HG02884 (cell line): ENCODE measurements at regions not wholly inside any gene's neighbourhood (a gene's known extent, or its start where the extent isn't known, plus 50 kb on each side); places are given as distances from the start of the nearest gene placed in this dataset.
"Not testable (repeated sequence)": the region's sequence is repeated elsewhere in the genome, so short reads cannot be mapped to it uniquely, and the experiment has no call there.

Experiments used
- ATAC-seq: cut with Tn5 transposase; IDR thresholded peaks from one replicate; pipeline ENCODE4 v1.9.1; 2021; ENCODE audit warnings: mild to moderate bottlenecking, moderate library complexity; ENCODE audit not compliant: unreplicated experiment

DNA sequence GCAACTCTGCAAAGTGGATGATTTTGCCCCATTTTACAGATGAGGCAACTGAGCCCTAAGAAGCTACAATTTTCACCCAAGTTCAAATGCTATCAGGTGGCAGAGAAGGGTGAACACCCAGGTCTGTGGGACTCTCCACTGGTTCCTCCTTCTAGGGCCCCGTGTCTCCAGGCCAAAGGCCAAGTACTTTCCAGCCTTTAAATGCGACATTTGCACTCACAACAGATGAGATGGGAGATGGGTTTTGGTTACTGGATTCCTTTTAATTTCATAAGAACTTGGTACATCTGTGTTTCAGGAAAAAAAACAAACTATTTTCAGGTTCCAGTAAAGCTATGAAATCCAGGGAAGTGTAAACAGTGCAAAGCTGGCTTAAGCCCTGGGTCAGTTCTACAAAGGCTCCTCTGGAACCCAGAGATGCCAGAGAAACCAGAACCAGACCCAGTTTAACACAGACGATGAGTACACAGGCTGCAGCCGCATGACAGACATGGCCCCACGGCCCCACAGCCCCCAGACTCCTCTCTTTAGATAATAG is 361.7 kb downstream of the ANAPC1 start:
- no peak for ATAC-seq

- no peak for ATAC-seq
These were observed 361.0 kb downstream of the ANAPC1 start for GRCh38 chr2:111523009-111523408.

DNA sequence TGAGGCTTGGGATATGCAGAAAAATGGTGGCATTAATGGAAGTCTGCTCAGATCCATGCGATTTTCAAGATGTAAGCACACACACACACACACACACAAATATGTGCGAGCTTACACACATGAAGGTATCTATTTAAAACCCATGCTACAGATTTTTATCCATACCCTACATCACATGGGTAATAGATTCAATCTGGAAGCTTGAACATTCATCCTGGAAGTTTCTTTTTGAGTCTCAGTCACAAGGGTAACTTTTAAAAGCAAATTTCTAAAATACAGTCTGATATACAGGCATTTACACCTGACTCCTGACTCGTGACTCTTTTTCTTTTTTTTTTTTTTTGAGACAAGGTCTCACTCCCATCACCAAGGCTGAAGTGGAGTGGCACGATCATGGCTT is 359.0 kb downstream of the ANAPC1 start:
- not testable (repeated sequence) for ATAC-seq

DNA sequence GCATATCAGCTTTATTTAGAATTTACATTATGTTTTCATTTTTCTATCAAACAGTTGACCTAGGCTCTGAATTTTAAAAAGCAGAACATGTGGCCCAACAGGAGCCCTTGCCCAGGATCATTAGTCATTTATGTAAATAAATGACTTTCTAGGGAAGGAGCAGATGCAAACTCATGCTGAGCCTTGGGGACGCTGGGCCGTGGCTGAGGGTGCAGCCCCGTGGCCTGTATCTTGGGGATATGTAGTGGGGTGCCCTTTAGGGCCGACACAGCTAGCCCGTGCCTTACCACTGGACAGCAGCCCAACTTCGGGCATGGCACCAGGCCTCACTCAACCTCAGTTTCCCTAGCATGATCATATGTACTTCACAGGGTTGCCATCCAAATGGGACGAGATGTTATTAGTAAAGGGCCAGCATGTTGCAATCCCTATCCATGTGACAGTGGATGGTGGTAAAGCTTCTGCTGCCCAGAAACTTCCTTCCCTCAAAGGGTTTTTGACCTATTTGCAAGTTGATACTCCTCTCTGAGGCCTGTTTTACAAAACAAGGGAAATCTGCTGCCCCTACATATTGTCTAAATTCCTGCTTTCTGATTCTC is 357.9 kb downstream of the ANAPC1 start:
- ATAC-seq = not testable (repeated sequence)

DNA sequence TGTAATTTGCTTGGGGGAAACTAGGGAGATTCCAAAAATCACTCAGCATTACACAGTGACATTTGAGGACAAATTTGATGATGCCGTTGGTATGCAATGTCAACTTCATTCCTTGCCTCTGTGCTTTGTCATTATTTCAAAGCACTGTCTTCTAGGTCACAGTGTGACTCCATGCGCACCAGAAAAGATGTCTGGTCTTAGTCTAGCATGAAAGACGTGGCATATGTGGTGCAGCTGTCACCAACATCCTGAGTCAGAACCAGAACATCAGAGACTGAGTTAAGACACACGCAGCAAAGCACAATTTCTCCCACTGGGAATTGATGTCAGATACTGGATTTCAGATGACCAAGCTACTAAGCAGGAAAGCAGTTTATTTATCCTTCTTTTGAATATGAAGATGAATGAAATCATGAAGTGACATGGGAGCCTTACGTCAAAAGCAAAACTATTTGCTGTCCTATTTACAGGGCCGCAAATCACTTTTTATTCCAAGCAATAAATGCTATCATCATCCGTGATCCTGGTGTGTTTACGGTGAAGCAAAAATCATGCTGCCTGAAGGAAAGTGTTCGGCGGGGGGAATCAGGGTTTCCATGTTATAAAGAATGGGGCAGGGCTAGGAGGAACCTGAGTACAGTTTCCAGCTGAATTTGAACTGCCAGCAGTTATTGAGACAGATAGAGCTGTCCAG is 356.1 kb downstream of the ANAPC1 start:
- not testable (repeated sequence) for ATAC-seq

- ATAC-seq = not testable (repeated sequence)
These were observed 355.0 kb downstream of the ANAPC1 start for GRCh38 chr2:111529022-111529421.

GRCh38 chr2:111530239-111530965 is 353.6 kb downstream of the ANAPC1 start:
- not testable (repeated sequence) for ATAC-seq

DNA sequence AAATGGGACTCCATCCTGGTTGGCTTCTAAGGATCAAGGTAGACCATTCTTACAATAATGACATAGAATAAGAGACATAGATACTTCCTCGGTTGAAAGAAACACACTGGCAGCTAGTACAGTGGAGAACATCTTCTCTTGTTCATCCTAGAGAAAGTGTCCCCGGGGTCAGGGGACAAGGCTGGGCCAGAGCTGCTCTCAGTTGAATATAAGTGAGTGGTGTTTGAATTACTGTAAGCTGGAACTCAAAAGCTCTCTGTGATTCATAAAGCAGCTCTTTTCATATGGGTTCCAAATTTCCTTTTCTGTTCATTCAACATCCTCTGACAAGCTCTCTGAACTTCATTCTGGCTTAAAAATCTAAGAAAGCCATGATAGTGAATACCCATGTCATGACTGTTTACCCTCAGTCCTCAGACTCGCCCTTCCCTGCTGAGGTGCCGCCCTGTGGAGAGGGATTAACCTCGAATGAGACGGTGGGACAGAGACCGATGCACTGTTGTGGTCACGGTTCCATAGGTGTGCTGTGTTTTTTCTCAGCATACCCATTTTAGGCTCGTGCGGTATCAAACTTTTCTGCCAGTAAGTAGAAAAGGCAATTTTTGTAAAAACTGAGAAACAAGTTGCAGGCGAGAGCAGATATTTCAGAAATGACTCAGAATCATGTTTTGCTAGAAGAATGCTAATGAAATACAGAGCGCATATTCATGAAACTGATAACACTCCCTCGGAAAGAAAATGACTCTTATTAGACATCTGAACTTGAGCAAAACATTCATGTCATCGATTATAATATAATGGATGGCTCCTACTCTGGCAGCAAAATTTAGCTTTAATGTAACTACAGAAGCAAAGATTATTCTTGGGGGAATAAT is 351.1 kb downstream of the ANAPC1 start:
- ATAC-seq = peak; percentile 45

DNA sequence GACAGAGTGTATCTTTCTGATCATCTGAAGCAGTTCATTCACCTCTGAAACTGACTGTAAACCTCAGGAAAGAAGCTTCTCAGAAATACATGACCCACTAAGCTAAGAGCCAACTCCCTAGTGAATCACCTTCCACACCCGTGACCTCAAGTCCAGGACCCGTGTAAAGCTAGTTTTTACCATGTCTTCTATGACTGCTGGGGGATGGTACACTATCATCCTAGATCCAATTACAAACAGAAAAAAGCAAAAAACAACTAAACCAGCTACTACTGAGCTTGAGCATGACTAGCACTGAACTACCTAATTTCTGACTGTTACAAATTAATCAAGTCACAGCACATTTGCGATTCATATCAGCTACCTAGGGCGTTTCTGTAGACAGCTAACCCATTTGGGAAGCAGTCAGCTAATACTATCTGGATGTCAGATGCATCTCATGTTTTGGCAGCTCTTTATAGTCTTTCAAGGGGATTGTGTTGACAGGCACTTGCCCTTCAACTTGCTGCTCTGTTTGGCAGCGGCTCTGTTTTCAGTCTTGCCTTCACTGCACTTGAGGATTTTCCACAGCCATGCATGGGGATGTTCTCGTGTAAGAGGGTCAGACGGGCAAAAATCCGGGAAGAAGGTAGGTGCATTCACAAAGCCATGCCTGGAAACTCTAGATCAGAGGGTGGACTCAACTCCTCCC is 350.3 kb downstream of the ANAPC1 start:
- ATAC-seq = not testable (repeated sequence)

DNA sequence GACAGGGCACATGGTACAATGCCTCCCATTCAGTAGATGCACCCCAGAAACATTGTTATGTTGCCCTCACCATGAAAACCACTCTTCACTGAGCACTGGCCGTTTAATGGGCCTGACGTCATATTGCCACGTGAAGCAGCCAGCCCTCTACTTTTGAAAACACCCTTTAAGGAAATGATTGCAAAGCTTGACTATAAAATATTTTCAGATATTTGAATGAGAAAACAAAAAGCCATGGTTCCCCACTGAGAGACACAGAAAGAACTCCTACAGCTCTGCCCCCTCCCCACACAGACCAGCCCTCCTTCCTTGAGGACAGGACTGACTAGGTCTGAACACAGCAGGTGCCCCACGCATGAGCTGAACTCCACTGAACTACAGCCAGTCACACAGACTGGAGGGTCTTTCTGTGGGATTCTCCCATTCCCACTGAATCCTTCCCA is 349.1 kb downstream of the ANAPC1 start:
- ATAC-seq = no peak

GRCh38 chr2:111535404-111535803 is 348.6 kb downstream of the ANAPC1 start:
- ATAC-seq = no peak

- ATAC-seq = no peak
These were observed 346.8 kb downstream of the ANAPC1 start for GRCh38 chr2:111537078-111537655.

DNA sequence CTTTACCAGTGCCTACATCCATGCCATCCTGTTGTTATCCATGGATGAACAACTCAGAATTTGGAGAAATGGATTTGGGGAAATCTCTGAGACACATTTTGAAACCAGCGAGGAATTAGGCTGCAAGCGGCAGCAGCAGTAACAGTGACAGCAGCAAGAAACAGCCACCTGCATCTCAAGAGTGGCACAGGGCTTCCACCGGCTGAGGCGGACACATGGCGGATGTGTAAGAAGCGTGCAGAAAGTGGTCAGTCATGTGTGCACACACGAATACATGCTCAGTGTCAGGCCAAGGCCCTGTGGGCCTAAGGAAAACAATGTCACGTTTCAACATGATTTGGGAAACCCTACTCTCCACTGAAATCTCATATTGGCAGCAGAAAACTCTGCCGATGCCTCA is 344.0 kb downstream of the ANAPC1 start:
- ATAC-seq = not testable (repeated sequence)

GRCh38 chr2:111542120-111542774 is 341.7 kb downstream of the ANAPC1 start:
- not testable (repeated sequence) for ATAC-seq

DNA sequence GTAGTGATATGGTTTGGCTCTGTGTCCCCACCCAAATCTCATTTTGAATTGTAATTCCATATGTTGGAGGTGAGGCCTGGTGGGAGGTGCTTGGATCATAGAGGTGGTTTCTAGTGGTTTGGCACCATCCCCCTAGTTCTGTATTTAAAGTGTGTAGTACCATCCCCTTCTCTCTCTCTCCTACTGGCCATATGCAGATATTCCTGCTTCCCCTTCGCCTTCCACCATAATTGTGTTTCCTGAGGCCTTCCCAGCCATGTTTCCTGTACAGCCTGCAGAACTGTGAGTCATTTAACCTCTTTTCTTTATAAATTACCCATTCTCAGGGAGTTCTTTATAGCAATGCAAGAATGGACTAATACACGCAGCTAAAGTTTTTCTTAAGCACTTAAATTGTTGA is 340.0 kb downstream of the ANAPC1 start:
- ATAC-seq = not testable (repeated sequence)

GRCh38 chr2:111545723-111546431 is 338.1 kb downstream of the ANAPC1 start:
- peak; percentile 60 for ATAC-seq

- ATAC-seq = not testable (repeated sequence)
These were observed 337.4 kb downstream of the ANAPC1 start for GRCh38 chr2:111546578-111546977.

DNA sequence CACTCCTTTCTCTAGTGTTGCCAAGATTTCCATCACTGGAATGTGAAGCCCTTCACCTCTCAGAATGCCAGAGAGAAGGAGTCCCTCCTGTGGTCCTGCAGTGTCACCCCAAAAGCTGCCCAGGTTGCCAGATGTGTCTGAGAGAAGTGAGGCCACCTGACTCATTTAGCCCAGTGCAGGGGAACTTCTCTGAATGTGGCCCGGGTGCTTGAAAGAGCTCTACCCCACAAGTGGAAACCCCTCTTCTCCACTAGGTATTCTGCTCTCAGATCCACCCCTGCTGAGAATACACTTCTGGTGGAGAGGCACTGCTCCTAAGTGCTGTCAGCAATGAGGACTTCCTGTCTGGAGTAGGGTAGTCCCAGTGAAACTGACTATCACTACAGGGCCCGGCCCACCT is 334.8 kb downstream of the ANAPC1 start:
- not testable (repeated sequence) for ATAC-seq
